ENCODE measurements at regions not wholly inside any gene's neighbourhood (a gene's known extent, or its start where the extent isn't known, plus 50 kb on each side); places are given as distances from the start of the nearest gene placed in this dataset.

DNA sequence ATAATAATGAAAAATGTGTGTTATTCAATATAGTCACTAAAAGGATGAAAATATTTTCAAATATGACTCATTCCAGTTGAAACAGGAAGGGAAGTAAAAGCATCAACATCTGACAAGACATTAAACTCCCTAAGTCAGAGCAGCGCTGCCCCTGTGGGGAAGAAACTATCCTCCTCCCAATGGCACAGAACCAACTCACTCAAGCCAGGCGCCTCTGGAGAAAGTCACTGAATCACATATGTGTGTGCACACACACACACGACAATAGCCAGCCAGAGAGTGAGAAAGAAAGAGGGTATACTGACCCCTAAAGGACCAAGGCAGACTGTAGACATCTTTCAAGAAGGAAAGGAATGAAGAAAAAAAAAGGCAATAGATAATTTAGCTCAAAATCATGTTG is 126.9 kb downstream of the SETD4 start:
- peak; percentile 49 for DNase-seq

DNA sequence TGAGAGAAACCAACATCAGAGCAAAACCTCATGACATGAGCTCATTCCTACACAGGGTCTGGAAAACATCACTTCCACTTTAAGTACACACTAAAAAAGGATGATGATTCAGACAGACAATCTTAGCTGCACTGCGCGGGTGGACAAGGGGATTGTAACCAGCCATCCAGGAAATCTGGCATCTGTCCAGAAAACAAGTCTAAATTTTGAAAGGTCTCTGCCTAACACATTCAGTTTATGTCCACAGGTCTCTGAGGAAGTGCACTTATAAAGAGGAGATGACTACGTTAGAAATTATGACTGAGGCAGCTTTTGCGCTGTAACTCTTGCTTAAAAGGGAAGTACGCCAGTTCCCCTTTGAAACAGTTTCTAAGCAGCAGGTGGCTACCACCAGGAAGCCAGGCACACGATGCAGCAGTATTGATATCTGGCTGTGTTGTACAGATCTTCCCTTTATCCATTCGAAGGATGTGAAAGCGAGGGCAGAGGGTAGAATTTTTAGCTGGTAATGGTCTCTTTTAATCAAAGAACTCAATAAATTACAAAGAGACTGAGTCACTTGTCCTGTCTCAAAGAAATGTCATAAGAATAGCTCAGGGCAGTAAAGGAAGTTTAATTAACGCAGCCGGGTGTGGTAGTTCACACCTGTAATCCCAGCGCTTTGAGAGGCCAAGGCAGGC is 128.0 kb downstream of the SETD4 start:
- peak; percentile 88 for DNase-seq

DNA sequence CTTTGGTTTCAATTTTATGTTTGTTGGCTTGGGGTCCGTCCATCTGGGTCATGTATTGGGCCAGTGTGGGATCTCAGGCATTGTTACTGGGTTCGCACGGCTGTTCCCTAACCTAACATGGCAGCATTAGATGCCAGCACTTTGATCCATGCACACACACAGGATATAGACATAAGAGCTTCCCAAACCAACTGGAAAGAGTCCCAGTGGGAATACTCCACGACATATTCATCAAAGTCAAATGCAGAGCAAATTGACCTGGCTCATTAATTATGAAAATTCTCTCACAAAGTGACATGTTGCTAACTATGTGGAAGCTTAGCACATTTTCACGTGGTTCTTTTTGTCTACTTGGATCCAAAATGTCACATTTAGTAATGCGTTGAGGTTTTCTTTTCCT is 130.4 kb downstream of the SETD4 start:
- DNase-seq: no peak

DNA sequence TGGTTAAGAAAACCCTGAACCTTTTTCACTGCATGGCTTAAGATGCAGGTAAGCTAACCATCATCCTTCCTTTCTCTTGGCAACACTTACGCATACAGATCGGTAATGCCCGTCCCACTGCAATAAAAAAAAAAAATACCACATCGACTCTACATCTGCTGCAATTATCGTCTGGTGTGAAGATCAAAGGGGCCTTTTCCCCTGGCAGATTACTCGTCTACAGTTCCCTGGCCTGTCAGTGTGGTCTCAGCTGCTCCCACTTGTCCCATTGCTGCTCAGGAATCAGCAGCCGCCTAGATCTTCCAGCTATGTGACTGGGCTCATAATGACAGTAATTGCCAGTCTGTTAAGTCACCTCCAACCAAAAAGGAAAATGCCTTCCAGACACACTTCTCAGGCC is 133.1 kb downstream of the SETD4 start:
- DNase-seq: peak; percentile 79

DNA sequence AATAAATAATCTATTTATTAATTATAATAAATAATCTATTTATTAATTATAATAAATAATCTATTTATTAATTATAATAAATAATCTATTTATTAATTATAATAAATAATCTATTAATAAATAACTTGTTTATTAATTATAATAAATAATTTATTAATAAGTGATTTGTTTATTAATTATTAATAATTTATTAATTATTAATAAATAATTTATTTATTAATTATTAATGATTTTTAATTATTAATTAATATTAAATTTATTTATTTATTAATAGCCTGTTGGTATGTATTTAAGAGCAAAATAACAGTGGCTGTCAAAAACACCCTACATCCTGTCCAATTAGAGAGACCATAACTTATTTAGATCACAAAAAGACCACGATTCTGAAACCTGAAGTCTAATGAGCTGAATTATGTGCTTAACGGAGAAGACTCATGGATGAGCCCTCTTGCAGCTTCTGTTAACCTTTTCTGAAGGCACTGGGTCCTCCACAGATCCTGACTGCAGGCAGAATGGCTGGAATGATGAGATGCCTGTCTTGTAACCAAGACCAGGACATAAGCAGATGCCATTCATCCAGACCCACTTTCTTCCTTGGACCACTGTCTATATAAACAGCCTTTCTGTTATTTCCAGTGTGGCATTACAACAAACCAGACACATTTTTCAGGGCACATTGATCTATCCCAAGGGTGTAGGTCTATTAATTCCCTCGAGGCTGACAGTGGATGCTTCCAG is 134.2 kb downstream of the SETD4 start:
- DNase-seq: no peak

DNA sequence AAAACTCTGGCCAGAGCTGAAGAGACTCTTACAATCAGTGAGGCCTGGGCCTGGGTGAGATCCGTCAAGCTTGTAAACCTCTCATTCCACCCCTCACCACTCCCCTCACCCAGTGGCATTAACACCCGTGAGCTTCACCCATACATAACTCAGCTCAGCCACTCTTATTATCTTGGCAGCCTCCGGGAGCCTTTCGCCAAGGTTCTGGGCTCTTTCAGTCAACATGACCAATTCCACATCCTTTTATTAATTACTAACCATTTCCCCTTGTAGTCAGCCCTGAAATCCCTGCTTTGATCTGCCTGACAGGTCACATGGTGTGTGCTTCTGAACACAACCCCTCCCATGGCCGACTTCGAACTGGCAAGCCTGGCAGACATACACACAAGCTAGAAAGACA is 134.8 kb downstream of the SETD4 start:
- peak; percentile 69 for DNase-seq

DNA sequence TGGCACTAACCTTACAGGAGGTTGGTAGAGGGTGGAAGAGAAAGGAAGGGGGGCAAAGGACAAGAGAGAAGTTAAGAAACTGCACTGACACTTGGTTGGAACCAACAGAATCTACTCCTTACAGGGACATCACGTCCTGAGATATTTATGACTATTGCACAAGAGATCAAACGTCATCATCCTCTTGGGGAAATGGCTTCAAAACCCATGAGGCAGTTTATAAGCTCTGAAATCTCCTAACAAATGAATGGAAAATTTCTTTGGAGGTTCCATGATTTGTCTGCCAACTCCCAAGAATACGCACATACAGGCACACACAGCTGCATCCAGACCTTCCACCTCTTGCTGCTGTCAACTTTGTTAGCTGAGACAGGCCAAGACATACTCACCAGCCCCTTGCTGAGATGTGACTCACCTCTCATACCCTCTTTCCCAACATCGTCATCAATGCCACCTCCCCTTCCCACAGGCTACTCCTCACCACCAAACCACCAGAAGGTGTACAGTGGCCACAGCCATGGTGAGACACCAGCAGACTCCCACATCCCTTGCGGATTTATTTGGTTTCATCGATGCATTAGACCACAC is 135.5 kb downstream of the SETD4 start:
- no peak for DNase-seq

DNA sequence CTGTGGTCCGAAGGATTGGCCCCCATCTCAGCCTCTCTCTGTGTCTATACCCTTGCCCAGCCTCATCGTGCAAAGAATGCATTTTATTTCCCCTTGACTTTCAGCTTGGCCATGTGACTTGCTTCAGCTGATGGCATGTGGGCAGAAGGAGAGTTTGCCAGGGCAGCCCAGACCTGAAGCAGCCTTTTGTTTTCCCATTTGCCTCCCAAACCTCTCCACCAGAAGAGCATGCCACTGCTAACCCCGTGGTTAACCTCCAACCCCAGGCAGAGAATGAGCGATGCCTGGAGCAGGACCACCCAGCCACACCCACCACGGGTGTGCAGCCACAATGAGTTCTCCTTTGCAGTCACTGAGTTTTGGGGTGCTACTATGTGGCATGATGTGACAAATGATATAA is 136.4 kb downstream of the SETD4 start:
- DNase-seq: no peak

DNA sequence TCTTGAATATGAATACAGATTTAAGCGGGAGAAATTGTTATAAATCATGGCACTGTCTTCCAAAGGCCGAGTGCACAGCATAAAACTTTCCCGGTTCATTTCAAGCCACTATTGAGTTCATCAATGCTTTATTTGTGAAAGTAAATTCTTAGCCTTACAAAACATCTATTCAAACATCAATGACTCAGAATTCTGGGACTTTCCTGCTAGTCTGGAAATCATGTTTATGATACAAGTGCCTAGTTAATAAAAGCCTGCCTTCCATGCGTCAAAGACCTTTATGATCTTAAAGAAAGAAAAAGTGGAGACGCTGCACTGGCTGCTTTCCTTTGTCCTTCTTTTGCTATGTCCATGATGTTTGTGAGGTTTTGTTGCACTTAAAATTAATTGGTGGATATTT is 137.7 kb downstream of the SETD4 start:
- no peak for DNase-seq

DNA sequence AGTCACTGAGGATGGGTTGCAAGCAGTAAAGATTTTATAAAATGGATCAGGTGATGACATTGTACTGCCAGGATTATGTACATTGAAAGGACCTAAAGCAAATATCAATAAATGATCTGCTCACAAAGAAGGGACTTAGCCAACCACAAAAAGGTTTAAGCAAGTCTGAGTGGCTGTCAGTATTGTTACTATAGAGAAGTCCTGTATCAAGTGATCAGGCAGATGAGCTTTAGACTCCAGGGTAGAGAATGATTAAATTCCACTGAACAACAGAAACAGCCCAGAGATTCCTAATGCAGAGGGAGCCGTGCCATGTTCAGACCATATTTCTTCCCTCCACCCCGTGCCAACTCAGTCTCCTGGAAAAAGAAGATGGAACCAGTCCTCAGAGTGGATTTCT is 138.9 kb downstream of the SETD4 start:
- no peak for DNase-seq

DNA sequence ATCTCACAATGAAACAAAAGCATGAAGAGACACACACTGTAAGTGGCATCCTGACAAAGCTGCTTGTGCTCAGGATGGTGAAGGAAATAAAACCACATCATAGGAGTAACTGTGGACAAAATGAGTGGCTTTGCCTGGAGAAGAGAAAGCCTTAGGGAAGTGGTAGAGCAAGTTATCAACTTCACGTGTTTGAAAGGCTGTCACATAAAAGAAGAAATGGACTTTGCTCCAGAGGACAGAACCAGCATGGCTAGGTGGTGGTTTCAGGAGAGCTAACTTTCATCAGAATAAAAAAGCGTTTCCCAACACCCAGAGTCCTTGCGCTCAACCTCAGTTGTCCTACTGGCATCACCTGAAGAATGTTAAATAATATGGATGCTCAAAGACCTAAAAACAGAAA is 139.9 kb downstream of the SETD4 start:
- DNase-seq: no peak

DNA sequence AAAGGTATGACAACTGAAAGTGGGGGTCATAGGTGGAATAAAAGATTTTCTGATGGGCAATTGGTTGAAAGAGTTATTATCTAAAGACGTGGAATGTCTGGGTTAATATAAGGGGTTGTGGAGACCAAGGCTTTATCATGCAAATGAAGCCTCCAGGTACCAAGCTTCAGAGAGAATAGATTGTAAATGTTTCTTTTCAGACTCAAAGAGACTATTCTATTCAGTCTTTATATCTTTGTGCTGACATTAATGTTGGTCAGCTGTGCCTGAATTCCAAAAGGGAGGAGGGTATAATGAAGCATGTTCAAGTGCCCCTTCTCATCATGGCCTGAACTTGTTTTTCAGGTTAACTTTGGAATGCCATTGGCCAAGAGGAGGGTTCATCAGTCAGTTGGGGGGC is 145.3 kb downstream of the SETD4 start:
- DNase-seq: no peak

DNA sequence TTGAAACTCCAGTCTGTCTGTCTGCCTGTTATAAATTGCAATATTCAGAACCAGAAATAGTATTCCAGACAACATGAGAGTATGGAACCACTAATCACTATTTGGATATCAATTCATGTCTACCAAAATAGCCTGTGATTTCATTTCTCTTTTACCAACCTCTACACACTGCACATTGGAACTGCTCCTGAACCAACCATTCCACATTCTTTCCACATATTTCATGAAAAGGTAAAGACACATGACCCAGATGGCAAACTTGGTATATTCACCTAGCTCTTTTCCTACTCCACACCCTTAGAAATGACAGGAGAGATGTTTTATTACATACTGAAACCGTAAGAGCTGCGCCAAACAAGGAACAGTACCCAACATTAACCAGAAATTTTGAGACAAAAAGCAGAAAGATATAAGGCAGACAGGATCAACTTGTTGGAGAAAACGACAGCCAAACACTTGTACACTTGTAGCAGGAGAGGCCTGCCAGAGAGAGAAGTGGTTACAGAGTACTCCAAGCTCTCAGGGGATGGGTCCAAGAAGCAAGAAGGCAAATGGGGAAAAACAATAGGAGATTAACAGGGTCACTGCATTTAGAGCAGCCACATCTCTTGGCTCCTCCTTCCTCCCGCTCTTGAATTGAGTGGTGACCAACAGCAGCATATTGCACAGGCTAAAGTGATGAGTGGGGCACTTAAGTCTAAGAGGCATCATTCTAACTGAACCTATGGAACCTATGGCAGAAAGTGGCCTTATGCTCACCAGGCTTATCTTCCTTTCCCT is 148.7 kb downstream of the SETD4 start:
- DNase-seq: no peak

DNA sequence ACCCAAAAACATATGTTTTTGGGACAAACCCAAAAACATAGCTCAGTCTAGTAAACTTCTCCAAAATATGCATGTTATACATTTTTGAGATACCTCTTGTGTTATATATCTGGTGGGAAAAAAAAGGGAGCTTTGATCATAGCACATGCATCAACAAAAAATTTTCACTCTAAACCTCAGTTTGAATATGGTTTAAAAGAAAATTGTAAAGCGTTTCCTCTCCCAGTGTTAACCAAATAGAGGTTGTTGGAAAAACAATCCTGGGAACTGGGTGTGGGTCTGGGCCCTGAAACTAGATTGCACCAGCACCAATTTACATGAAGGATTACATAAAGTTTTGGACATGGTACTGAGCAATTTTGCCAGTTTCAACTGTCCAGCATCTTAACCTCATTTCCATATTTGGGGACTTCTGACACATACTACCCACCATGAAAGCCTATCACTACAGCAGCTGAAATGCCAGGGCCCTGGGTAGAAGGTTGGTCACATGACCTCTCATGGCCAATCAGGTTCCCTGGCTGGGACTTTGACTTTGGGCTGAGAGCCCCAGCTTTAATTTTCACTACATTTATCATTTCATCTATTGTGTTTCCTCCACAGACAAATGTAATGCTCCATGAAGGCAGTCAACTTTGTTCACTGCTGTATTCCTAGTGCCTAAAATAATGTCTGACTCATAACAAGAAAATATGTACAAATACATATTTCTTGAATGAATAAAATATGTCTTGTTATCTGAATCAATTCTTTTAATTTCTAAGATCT is 150.7 kb downstream of the SETD4 start:
- DNase-seq: no peak

DNA sequence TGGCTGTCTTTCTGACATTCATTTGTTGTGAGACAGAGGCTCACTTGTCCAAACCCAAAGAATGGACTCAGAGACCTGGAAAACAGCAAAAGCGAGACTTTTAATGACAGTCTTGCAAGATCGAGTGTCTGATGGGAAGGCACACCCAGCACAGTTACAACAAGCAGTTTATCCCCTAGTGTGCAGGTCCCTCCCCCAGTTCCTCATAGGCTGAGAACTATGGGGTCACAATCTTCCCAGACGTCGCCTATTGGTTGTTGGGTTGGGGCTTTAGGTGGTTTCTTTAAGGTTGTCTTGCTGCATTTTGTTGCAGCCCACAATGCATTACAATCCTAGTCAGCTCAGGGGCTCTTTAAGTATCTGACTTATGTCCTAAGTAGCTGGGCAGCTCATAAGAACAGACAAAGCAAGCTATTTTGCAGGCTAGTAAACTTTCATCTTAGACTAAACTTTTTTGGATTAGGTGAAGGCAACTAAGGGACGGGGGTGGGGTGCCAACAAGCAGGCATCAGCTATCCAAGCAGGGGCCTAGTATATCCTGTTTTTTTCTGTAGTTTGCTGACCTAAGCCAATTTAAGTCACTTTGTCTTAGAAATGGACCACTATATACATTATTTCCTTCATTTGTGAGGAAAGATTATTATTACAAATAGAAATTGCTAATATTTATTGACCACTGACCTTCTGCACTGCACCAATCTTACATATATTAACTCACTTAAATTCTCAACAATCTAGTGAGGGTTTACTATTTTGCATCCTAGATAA is 151.8 kb downstream of the SETD4 start:
- DNase-seq: no peak

DNA sequence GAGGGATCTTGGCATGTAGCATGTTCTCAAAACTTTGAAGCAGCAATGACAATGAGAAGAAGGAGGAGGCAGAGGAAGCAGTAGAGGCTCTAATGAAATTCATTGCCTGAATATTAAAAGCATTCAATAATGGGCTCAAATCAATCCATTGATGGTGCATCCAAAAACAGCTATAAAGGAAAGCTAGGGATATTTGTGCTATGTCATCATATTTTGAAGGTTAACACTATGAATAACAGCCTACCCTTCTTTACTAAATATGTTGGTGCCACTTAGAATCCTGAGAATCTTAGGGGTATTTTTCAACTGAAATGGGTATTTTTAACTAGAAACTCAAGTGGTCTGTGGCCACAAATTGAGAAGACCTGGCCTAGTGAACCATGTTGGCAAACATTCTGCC is 153.7 kb downstream of the SETD4 start:
- no peak for DNase-seq

DNA sequence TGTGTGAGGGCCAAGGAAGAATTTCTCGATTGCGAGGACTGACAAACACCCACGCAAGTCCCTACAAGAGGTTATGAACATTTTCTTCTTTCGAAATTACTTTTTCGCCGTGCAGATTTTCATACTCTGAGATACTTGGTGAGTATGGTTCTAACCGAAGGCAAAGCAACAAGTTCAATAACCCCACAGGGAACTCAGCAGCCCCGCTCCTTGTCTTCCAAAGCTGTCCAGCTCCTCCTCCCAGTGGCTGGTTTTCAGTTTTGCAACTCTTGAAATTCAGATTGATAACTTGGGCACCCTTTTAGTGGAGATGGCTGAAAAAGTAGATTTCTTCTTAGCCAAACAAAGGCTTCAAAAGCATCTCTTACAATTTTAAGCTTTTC is 154.4 kb downstream of the SETD4 start:
- no peak for DNase-seq

DNA sequence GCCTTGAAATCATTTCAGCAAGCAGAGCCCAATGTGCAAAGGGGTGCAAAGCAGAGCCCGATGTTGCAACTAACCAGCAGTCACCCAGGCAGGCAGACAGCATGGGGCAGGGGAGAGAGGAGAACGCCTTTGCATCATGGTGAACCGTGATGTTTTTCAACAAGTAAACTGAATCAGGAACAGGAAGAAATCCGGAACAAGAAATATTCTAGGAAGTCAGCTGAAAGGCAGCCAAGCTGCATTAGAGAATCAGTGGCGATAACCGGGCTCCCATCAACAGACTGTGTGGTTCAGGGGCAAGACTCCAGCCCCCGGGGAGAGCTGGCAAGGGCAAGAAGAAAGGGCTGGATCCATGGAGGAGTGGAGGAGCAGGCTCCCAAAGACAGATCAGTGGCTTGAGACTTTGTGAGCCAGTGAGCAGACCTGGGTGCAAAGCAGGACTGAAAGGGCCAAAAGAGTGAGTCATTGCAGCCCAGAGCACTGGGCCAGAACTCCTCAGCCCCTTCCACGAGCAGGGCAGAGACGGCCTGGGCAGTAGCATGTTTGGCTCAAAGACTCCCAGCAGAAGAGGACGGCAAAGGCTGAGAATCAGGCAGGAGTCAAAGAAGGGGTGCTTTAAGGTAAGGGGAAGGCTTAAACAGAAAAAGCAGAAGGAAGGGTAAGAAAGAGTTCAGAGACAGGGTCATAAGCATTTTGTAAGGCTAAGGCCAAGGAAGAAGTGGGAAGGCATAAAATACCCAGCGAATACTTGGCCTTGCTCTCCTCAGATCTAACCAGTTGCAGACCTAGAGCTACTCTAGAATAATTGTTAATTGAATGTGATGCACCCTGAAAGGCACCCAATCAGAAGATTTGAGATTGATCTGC is 155.0 kb downstream of the SETD4 start:
- no peak for DNase-seq

DNA sequence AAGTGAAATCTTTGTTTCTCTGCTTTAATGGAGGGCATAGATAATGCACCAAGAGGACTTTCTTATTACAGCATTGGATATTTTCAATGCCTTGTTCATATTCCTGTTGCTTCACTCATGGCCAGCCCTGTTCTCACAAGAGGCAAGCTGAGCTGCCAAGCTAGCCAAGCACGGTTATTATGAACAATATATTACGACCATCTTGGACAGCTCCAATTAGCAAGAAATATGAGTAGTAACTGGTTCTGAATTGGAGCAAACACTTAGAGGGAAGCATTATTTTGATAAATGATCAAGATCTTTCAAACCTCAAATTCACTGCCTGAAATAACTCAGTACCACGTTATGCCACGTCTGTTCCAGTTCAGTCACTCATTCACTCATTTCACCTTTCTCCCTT is 159.8 kb downstream of the SETD4 start:
- DNase-seq: no peak

DNA sequence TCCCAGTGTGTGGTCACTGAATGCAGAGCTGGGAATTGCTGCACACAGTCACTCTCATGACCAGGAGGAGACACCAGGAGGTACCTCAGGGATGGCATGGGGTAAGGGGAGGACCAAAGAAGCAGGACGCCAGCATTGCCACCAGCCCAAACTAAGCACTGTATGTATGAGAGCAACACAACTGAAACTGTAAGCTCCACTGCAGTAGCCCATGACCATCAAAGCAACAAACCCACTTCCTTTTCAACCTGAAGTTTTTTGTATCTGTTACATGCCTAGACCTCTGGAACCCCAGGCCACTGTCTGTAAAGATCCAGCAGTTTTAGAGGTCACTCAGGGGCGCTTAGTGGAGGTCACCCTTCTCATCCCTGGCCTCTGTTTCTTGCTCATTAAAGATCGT is 164.3 kb downstream of the SETD4 start:
- no peak for DNase-seq

DNA sequence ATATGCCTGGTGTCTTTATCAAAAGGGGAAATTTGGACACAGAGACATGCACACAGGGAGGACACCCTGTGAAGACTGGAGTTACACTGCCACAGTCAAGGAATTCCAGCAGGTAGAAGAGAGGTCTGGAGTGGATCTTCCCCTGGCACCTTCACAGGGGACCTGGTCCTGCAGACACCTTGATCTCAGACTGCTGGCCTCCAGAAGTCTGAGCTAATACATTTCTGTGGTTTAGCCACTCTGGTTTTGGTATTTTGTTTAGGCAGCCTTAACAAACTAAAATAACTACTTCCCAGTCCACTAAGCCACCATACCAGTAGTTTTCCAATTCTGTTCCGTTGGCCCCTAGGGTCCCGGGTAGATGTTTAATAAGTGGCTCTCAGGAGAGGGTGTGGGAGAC is 164.7 kb downstream of the SETD4 start:
- no peak for DNase-seq
